ENCODE measurements at regions not wholly inside any gene's neighbourhood (a gene's known extent, or its start where the extent isn't known, plus 50 kb on each side); places are given as distances from the start of the nearest gene placed in this dataset.
"Not testable (repeated sequence)": the region's sequence is repeated elsewhere in the genome, so short reads cannot be mapped to it uniquely, and the experiment has no call there.

DNA sequence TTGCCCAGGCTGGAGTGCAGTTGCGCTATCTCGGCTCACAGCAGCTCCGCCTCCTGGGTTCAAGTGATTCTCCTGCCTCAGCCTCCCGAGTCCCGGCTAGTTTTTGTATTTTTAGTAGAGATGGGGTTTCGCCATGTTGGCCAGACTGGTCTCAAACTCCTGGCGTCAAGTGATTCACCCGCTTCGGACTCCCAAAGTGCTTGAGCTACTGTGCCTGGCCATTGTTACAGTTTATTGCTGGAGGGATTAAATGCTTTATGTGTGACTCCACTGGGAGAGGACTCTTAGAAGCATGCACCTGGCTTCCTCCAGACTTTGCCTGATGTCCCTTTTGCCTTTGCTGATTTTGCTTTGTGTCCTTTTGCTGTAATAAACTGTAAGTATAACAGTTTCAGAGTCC, 93.5 kb upstream of the NUTM2F start:
- H3K4me1 ChIP-seq; CTCF ChIA-PET; H3K9me3 ChIP-seq; H3K4me3 ChIP-seq; ATAC-seq; H3K4me2 ChIP-seq; POLR2A ChIA-PET; FAIRE-seq; H3K27ac ChIP-seq; DNase-seq (ENCODE audit: low read depth in 1 of 2, low spot score in 1 of 2): not testable (repeated sequence)
- WGBS (ENCODE audit: missing lambda C conversion rate) = 95% methylated on average over 9 of the region's 9 CpGs

DNA sequence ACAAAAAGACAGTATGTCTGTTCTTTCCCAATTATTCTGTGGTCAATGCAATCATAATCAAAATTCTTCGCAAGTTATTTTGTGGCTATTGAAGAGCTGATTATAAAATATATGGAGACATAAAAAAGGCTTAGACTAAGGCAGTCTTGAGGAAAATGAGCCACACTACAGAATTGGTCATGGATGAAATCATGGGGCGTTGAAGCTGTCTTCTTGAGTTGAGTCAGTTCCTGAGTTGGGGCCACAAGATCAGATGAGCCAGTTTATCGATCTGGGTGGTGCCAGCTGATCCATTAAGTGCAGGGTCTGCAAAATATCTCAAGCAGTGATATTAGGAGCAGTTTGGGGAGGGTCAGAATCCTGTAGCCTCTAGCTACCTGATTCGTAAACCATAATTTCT, 96.9 kb upstream of the NUTM2F start:
- WGBS (ENCODE audit: missing lambda C conversion rate) = 69% methylated on average over 3 of the region's 4 CpGs
- H3K27ac ChIP-seq; H3K4me2 ChIP-seq; H3K9me3 ChIP-seq; H3K4me3 ChIP-seq; POLR2A ChIA-PET; H3K4me1 ChIP-seq; FAIRE-seq; ATAC-seq; DNase-seq (ENCODE audit: low read depth in 1 of 2, low spot score in 1 of 2); CTCF ChIA-PET: not testable (repeated sequence)

DNA sequence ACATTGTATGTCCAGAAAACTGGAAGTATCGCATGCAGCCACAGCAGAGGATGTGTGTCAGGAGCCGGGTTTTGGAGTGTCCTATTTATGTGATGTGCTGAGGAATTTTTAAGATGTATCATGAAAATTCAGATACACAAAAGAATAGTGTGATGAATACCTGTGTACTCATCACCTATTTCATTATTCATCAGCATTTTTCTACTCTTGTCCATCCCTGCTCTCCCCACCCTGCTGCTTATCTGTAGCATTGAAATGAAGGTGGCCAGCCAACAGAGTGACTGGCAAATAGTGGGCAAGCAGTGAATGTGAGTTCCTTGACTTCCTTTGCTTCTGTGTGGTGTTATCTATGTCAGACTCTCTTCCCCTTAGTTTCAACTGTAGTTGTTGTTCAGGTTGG, 108.7 kb upstream of the NUTM2F start:
- H3K27ac ChIP-seq; H3K4me3 ChIP-seq; ATAC-seq; CTCF ChIA-PET; H3K9me3 ChIP-seq; H3K4me1 ChIP-seq; H3K4me2 ChIP-seq; POLR2A ChIA-PET; DNase-seq (ENCODE audit: low read depth in 1 of 2, low spot score in 1 of 2): not testable (repeated sequence)
- FAIRE-seq = peak; percentile 32
- WGBS (ENCODE audit: missing lambda C conversion rate) = no CpG with 5 or more reads among the region's 2 CpGs

DNA sequence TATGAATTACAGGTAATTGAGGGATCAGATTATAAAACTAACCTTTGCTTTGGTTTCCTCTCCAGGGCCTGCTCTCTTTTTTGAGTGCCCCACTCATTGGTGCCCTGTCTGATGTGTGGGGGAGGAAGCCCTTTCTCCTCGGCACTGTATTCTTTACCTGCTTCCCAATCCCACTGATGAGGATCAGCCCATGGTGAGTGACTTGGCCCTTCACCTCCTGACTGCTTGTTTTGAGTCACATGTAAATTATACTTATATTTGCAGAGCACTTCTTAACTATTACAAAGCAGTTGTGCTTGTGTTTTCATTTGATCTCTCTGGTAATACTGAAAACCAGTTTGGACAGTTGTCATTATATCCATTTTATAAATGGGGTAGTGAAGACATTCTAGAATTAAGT, 109.9 kb upstream of the NUTM2F start:
- H3K4me1 ChIP-seq; ATAC-seq; H3K27ac ChIP-seq; POLR2A ChIA-PET; H3K4me3 ChIP-seq; DNase-seq (ENCODE audit: low read depth in 1 of 2, low spot score in 1 of 2); H3K9me3 ChIP-seq; CTCF ChIA-PET; H3K4me2 ChIP-seq: not testable (repeated sequence)
- FAIRE-seq = peak; percentile 79
- WGBS (ENCODE audit: missing lambda C conversion rate) = 73% methylated on average over 1 of the region's 1 CpG

DNA sequence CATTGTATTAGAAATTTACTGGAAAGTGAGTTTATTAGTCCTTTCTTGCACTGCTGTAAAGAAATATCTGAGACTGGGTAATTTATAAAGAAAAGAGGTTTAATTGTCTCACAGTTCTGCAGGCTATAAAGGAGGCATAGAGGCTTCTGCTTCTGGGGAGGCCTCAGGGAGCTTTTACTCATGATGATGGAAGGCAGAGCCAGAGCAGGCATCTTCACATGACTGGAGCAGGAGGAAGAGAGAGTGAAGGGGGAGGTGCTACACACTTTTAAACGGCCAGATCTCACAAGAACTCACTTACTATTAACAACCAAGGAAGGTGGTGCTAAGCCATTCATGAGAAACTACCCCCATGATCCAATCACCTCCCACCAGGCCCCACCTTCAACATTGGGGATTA, 112.7 kb upstream of the NUTM2F start:
- H3K4me3 ChIP-seq; H3K4me1 ChIP-seq; POLR2A ChIA-PET; CTCF ChIA-PET; H3K4me2 ChIP-seq; H3K9me3 ChIP-seq; ATAC-seq; FAIRE-seq; H3K27ac ChIP-seq; DNase-seq (ENCODE audit: low read depth in 1 of 2, low spot score in 1 of 2): not testable (repeated sequence)
- 54% methylated on average over 1 of the region's 1 CpG for WGBS (ENCODE audit: missing lambda C conversion rate)

DNA sequence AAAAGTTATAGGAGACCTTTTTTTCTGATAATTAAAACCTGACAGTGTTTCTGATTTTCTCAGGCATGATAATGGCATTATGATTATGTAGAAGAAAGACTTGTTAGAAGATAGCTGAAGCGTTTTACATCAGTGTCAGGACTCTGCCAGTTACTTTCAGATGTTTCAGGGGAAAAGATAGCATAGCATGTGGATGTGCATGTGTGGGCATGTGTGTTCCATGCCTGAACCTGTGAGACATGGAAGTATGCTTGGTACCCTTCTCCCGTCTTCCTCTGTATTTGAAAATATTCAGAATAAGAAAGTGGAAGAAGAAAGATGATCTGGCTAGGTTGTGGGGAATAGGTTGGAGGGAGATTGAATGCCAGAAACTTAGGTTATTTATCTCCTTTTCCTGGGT, 113.1 kb upstream of the PCAT7 start:
- Histone ChIP-seq H3K27ac (no peak overlapping the region), H3K9me3 (no peaks in the 10 kb centered on the region), H3K4me1 (peaks cover 6% of the 10 kb centered on the region; the same call in 2 of the 3 replicates), H3K4me3 (no peak overlapping the region), H3K4me2 (no peak overlapping the region)
- ChIA-PET CTCF (interaction anchor here (0.6 kb wide), 1 partner anchor 55 kb away, joined by 3 read pairs; no protein-coding TSS in a partner anchor), POLR2A (no interaction called here)
- no peak for DNase-seq (ENCODE audit: low read depth in 1 of 2, low spot score in 1 of 2)
- 90% methylated on average over 2 of the region's 2 CpGs for WGBS (ENCODE audit: missing lambda C conversion rate)
- TF ChIP-seq CBX8 (IDR thresholded peaks at IDR 0.05) = no peak
- TF ChIP-seq, protein P1, sequence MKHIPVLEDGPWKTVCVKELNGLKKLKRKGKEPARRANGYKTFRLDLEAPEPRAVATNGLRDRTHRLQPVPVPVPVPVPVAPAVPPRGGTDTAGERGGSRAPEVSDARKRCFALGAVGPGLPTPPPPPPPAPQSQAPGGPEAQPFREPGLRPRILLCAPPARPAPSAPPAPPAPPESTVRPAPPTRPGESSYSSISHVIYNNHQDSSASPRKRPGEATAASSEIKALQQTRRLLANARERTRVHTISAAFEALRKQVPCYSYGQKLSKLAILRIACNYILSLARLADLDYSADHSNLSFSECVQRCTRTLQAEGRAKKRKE (CRISPR knock-in tag; IDR thresholded peaks at IDR 0.05; ENCODE audit: low read depth) = no peak
- no peak for TF ChIP-seq HOXB13 (CRISPR knock-in tag; IDR thresholded peaks at IDR 0.05; ENCODE audit: low read depth)
- no peak for TF ChIP-seq ZSCAN20 (CRISPR knock-in tag; IDR thresholded peaks at IDR 0.05)
- TF ChIP-seq, protein P2, sequence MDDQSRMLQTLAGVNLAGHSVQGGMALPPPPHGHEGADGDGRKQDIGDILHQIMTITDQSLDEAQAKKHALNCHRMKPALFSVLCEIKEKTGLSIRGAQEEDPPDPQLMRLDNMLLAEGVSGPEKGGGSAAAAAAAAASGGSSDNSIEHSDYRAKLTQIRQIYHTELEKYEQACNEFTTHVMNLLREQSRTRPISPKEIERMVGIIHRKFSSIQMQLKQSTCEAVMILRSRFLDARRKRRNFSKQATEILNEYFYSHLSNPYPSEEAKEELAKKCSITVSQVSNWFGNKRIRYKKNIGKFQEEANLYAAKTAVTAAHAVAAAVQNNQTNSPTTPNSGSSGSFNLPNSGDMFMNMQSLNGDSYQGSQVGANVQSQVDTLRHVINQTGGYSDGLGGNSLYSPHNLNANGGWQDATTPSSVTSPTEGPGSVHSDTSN (IDR thresholded peaks at IDR 0.05) = no peak
- no peak for TF ChIP-seq CBX2 (IDR thresholded peaks at IDR 0.05; ENCODE audit: borderline replicate concordance, low read depth)
- no peak for TF ChIP-seq TFCP2L1 (CRISPR knock-in tag; IDR thresholded peaks at IDR 0.05)
- TF ChIP-seq JUN (IDR thresholded peaks at IDR 0.05) = no peak
- TF ChIP-seq HDAC2 (IDR thresholded peaks at IDR 0.05) = no peak
- no peak for TF ChIP-seq FOXS1 (CRISPR knock-in tag; IDR thresholded peaks at IDR 0.05)
- no peak for TF ChIP-seq FOSB (CRISPR knock-in tag; IDR thresholded peaks at IDR 0.05)
- TF ChIP-seq, protein P3, sequence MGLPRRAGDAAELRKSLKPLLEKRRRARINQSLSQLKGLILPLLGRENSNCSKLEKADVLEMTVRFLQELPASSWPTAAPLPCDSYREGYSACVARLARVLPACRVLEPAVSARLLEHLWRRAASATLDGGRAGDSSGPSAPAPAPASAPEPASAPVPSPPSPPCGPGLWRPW (IDR thresholded peaks at IDR 0.05) = no peak
- TF ChIP-seq HOXB5 (CRISPR knock-in tag; IDR thresholded peaks at IDR 0.05) = no peak
- TF ChIP-seq, protein P4, sequence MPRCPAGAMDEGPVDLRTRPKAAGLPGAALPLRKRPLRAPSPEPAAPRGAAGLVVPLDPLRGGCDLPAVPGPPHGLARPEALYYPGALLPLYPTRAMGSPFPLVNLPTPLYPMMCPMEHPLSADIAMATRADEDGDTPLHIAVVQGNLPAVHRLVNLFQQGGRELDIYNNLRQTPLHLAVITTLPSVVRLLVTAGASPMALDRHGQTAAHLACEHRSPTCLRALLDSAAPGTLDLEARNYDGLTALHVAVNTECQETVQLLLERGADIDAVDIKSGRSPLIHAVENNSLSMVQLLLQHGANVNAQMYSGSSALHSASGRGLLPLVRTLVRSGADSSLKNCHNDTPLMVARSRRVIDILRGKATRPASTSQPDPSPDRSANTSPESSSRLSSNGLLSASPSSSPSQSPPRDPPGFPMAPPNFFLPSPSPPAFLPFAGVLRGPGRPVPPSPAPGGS (IDR thresholded peaks at IDR 0.05) = no peak
- no peak for TF ChIP-seq EHF (CRISPR knock-in tag; IDR thresholded peaks at IDR 0.05)
- no peak for TF ChIP-seq RAD21 (conservative IDR thresholded peaks at IDR 0.05 in 1 of 2, IDR thresholded peaks at IDR 0.05 in 1 of 2)
- no peak for TF ChIP-seq TP53 (CRISPR knock-in tag; IDR thresholded peaks at IDR 0.05)
- TF ChIP-seq CEBPB (IDR thresholded peaks at IDR 0.05) = no peak
- TF ChIP-seq BHLHE40 (IDR thresholded peaks at IDR 0.05; ENCODE audit: low read depth, low read length) = no peak
- no peak for ATAC-seq
- no peak for FAIRE-seq

All from A549 (cell line).